ENCODE measurements at regions not wholly inside any gene's neighbourhood (a gene's known extent, or its start where the extent isn't known, plus 50 kb on each side); places are given as distances from the start of the nearest gene placed in this dataset.

- peak; percentile 58 for DNase-seq
Measured at GRCh38 chrX:8971116-8971515, 62.8 kb downstream of the FAM9B start.

GRCh38 chrX:8969378-8969777, 64.5 kb downstream of the FAM9B start:
- peak; percentile 53 for DNase-seq

- no peak for DNase-seq
Measured at GRCh38 chrX:8967461-8967860, 66.5 kb downstream of the FAM9B start.

DNA sequence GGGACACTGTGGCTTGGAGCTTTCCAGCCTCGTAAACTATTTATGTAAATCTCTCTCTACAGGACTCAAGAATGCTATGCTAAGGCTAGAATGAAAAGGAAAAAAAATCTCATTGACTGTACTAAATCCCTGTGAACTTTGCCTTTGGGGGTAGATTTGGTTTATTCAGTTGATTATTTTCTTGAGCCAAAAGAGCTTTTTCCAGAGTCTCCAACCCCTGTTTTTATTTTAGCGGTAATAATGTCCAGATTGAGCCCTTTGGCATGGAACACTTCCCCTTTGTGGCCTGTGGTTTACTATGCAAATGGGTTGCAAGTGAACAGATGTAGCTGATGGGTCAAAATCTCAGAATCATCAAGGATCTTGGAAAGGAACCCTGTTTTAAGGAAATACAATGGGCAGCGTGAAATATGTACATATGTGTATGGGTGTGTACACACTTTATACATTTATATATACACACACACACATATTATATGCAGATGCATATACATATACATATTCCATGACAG, 72.9 kb downstream of the FAM9B start:
- peak; percentile 16 for DNase-seq

DNA sequence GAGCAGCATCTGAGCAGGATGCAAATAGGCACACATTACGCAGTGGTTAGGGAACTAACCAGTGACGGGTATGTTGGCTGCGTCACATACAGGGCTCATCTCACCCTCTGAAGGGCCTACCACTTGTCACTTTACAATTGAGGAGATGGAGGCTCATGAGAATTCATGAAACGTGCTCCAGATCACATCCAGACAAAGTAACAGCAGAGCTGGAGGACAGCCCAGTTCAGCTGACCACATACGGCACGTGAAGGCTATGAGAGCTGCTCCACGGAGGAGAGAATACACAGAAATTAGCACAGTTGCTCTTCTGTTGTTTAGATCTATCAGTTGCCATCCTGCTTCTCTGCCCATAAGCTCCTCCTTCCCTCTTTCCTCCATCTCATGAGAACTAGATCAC, 78.4 kb downstream of the FAM9B start:
- peak; percentile 2 for DNase-seq

DNA sequence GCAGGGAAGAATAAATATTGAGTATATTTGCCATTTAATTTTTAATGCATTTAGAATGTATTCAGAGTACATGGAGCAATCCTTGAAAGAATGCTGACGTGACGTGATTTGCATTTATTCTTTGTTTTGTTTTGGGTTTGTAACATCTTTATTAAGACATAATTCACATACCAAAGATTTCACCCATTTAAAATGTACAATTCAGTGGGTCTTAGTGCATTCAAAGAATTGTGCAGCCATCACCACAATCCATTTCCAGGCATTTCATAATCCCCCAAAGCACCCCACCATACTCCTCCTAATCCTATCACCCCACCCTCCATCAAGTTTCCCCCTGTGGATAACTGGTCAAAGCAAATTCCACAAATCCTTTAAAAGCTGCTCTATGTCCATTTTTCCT, 87.4 kb downstream of the FAM9B start:
- DNase-seq: peak; percentile 30

- no peak for DNase-seq
Measured at GRCh38 chrX:8939322-8939721, 94.6 kb downstream of the FAM9B start.

DNA sequence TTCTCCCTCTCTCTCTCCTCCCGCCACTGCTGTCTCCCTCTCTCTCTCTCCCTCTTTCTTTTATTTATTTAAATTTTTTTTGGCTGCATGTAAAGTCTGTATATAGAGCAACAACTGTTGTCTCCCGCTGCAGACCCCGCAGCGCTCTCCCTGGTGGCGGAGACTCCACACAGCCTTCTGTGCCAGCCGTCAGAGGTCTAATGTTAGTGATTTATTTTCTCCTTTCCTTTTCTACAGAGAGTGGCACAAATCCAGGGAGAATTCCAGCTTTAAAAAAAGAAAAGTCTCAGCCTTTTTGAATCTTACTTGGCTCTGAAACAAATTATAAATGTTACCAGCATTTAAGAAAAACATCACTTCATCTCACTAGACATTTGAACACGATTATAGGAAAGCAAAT, 106.2 kb downstream of the FAM9B start:
- no peak for DNase-seq

- DNase-seq: no peak
Measured at GRCh38 chrX:8927066-8927635, 106.8 kb downstream of the FAM9B start.

DNA sequence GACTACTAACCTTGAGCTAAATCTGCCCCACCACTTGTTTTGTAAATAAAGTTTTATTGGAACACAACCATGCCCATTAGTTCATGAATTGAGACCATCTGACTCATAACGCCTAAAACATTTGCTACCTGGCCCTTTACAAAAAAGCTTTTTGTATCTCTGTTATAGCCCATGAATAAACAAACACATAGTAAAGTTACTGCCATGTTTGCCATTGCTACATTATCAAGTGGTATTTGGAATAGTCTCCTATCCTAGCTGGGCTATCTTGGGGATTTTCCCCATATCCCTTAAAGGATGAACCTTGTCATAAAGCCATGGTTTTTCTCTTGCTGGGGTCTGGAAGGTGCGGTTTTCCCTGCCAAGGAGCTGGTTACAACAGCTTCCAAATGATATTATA, 112.3 kb downstream of the FAM9B start:
- no peak for DNase-seq

DNA sequence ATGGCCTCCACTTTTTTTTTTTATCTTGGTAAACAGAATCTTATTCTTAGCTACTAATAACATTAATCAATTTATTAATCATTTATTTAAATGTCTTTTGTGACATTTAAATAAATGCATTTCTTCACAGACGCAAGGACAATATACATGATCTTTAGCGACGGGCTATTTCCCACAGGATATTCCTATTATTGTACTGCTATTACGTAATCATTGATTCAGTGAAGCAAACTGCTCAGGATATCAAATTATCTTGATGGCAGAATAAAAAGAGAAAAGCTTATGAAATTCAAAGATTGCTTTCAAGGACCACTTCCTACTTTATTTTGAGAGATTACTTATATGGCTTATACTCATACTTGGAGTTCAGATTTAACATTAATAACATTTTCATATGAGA, 114.1 kb downstream of the FAM9B start:
- DNase-seq: no peak

DNA sequence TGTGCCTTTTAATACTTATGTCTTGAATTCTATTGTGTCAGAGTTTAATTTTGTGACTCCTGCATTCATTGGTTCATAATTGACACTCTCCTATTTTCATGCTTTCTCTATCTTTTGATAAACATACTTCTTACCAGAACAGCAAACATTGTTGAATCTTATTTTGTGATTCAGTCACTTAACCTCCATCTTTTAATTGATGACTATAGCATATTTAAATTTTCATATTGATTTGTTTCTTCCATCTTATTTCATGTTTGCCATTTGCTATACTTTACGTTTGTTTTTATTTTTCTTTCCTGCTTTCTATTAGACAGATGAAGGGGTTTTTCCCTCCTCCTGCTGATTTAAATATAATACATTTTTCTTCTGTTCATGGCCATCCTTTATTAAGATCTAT, 115.5 kb upstream of the FAM9A start:
- no peak for DNase-seq

DNA sequence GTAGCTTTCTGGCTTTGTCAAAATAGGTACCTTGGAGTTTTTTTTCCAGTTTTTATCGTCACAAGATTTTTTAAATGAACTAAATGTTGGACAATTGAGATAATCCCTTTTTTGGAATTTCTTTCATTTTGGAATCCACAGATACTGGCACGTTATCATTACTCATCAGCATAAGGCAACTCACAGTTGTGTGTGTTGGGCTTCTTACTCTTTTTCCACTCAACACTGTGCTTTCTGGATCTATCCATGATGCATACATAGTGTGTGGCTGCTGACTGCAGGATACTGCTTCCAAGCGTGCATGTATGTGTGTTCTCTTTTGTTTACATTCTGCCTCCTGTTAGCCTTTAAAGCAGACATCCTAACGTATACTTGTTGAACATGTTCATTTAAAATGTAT, 113.5 kb upstream of the FAM9A start:
- DNase-seq: peak; percentile 30

GRCh38 chrX:8913655-8914409, 112.6 kb upstream of the FAM9A start:
- DNase-seq: peak; percentile 75

DNA sequence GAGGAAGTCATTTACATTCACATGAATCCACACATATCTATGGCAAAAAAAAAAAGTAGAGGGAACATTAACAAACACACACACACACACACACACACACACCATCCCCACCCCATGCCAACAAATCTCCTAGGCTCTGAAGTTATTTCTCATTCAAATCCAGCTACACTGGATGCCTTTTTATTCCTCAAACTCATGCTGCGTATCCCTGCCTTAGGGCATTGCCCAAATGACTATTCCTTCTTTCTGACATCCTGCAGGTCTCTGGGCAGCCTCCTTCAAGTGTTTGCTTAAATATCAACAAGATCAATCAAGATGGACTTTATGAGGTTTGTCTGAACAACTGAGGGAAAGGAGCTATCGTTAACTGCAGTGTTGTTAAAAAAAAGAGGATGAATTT, 106.5 kb upstream of the FAM9A start:
- DNase-seq: no peak

- DNase-seq: no peak
Measured at GRCh38 chrX:8906299-8906938, 105.2 kb upstream of the FAM9A start.

- DNase-seq: no peak
Measured at GRCh38 chrX:8897259-8897658, 96.1 kb upstream of the FAM9A start.

DNA sequence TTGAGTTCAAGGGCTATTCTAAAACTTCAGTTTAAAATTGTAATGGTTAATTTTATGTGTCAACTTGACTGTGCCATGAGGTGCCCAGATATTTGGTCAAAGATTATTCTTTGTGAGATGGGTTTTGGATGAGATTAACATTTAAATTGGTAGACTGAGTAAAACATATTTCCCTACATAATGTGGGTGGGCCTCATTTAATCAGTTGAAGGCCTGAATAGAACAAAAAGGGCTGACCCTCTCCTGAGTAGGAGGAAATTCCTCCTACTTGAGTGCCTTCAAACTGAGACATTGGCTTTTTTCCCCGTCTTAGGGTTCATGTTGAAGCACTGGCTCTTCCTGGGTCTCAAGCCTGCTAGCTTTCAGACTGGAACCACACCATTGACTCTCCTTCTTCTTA, 89.6 kb upstream of the FAM9A start:
- no peak for DNase-seq

GRCh38 chrX:8887004-8887403, 85.8 kb upstream of the FAM9A start:
- no peak for DNase-seq

- peak; percentile 5 for DNase-seq
Measured at GRCh38 chrX:8879750-8880149, 78.6 kb upstream of the FAM9A start.

GRCh38 chrX:8873956-8874355, 72.8 kb upstream of the FAM9A start:
- DNase-seq: no peak

DNA sequence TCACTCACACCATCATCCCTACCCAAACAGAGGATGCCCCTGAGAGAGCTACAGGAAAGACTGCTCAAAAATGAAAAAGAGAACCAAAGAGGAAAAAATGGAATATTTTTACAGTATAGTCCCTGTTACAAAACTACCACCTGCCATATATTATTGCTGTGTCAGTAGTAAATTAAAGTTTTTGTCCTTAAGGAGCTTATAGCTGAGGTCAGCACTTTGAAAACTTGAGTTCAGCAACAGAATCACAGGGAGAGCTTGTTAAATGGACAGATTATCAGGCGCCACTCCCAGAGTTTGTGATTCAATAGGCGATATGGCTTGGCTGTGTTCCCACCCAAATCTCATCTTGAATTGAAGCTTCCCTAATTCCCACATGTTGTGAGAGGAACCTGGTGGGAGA, 71.9 kb upstream of the FAM9A start:
- no peak for DNase-seq

- DNase-seq: no peak
Measured at GRCh38 chrX:8870411-8870810, 69.2 kb upstream of the FAM9A start.

- no peak for DNase-seq
Measured at GRCh38 chrX:8869812-8870211, 68.6 kb upstream of the FAM9A start.

All from fibroblast of upper back skin (primary cell).